ENCODE measurements at regions not wholly inside any gene's neighbourhood (a gene's known extent, or its start where the extent isn't known, plus 50 kb on each side); places are given as distances from the start of the nearest gene placed in this dataset.

- no peak for DNase-seq
These were observed 163.5 kb upstream of the GYPA start for GRCh38 chr4:144304025-144304424.

- no peak for DNase-seq
These were observed 170.0 kb upstream of the GYPA start for GRCh38 chr4:144310535-144310934.

- no peak for DNase-seq
These were observed 172.9 kb upstream of the GYPA start for GRCh38 chr4:144313370-144313769.

- no peak for DNase-seq
These were observed 176.4 kb upstream of the GYPA start for GRCh38 chr4:144316869-144317268.

- no peak for DNase-seq
These were observed 178.3 kb upstream of the GYPA start for GRCh38 chr4:144318797-144319196.

GRCh38 chr4:144336633-144337032, 196.1 kb upstream of the GYPA start:
- no peak for DNase-seq

GRCh38 chr4:144338148-144338547, 197.6 kb upstream of the GYPA start:
- no peak for DNase-seq

GRCh38 chr4:144338834-144339233, 198.3 kb upstream of the GYPA start:
- DNase-seq, result no peak

GRCh38 chr4:144340931-144341330, 200.4 kb upstream of the GYPA start:
- no peak for DNase-seq

- DNase-seq, result no peak
These were observed 202.6 kb upstream of the GYPA start for GRCh38 chr4:144342949-144343760.

- DNase-seq, result no peak
These were observed 206.6 kb upstream of the GYPA start for GRCh38 chr4:144347121-144347520.

- no peak for DNase-seq
These were observed 210.2 kb upstream of the GYPA start for GRCh38 chr4:144350706-144351105.

GRCh38 chr4:144351306-144351705, 210.8 kb upstream of the GYPA start:
- no peak for DNase-seq

GRCh38 chr4:144353292-144353691, 212.8 kb upstream of the GYPA start:
- DNase-seq, result no peak

- no peak for DNase-seq
These were observed 215.6 kb upstream of the GYPA start for GRCh38 chr4:144355811-144356757.

GRCh38 chr4:144356941-144357381, 216.4 kb upstream of the GYPA start:
- no peak for DNase-seq

GRCh38 chr4:144357975-144358374, 217.5 kb upstream of the GYPA start:
- DNase-seq, result no peak

GRCh38 chr4:144360146-144360793, 219.8 kb upstream of the GYPA start:
- DNase-seq, result no peak

GRCh38 chr4:144362366-144362765, 221.8 kb upstream of the GYPA start:
- DNase-seq, result no peak

- no peak for DNase-seq
These were observed 223.4 kb upstream of the GYPA start for GRCh38 chr4:144363890-144364289.

GRCh38 chr4:144366425-144366824, 225.9 kb upstream of the GYPA start:
- no peak for DNase-seq

GRCh38 chr4:144371485-144371884, 231.0 kb upstream of the GYPA start:
- DNase-seq, result no peak

GRCh38 chr4:144374065-144374464, 233.5 kb upstream of the GYPA start:
- no peak for DNase-seq
